Activated naive CD4-positive, alpha-beta T cell treated with anti-CD3 and anti-CD28 coated beads for 36 hours (primary cell): ENCODE measurements at regions not wholly inside any gene's neighbourhood (a gene's known extent, or its start where the extent isn't known, plus 50 kb on each side); places are given as distances from the start of the nearest gene placed in this dataset.

ENCODE experiments used
- CTCF ChIA-PET: fragments of 350-600 bp; sonication (Branson Sonifier 250); formaldehyde crosslinking; loops from one replicate; lab custom pipeline; 2021; ENCODE audit warnings: antibody characterized with exemption; lab: Charles Lee
- DNase-seq: peaks from one replicate; pipeline ENCODE4 v3.0.0-alpha.2; 2020
- H3K27ac Mint-ChIP-seq: one replicate; pipeline ENCODE4 v1.8.0; 2021; ENCODE audit warnings: mild to moderate bottlenecking, mixed read lengths
- H3K27me3 Mint-ChIP-seq: one replicate; pipeline ENCODE4 v1.8.0; 2021; ENCODE audit warnings: low read depth, mixed read lengths
- H3K36me3 Mint-ChIP-seq: one replicate; pipeline ENCODE4 v1.8.0; 2021; ENCODE audit warnings: low read depth, mixed read lengths
- H3K4me1 Mint-ChIP-seq: one replicate; pipeline ENCODE4 v1.8.0; 2021; ENCODE audit warnings: low read depth, mixed read lengths
- H3K4me3 Mint-ChIP-seq: one replicate; pipeline ENCODE4 v1.8.0; 2021; ENCODE audit warnings: mild to moderate bottlenecking, moderate library complexity, mixed read lengths
- H3K9me3 Mint-ChIP-seq: one replicate; pipeline ENCODE4 v1.8.0; 2021; ENCODE audit warnings: mixed read lengths
- intact Hi-C: fragments of 100-400 bp; cut with micrococcal nuclease; formaldehyde crosslinking; loops from one replicate; pipeline ENCODE4 v1.15.1; 2023

- peaks cover 2% of the 10 kb centered on the region for H3K9me3 Mint-ChIP-seq
- H3K27ac Mint-ChIP-seq: no peak overlapping the region
- H3K4me1 Mint-ChIP-seq: no peaks in the 10 kb centered on the region
- DNase-seq: no peak
- H3K27me3 Mint-ChIP-seq: no peaks in the 10 kb centered on the region
- no peak overlapping the region for H3K4me3 Mint-ChIP-seq
- intact Hi-C loops: no loop called here
- H3K36me3 Mint-ChIP-seq: no peaks in the 10 kb centered on the region
- CTCF ChIA-PET: no interaction called here
Measured at GRCh38 chr14:87432698-87433097, 560.3 kb downstream of the GALC start.

DNA sequence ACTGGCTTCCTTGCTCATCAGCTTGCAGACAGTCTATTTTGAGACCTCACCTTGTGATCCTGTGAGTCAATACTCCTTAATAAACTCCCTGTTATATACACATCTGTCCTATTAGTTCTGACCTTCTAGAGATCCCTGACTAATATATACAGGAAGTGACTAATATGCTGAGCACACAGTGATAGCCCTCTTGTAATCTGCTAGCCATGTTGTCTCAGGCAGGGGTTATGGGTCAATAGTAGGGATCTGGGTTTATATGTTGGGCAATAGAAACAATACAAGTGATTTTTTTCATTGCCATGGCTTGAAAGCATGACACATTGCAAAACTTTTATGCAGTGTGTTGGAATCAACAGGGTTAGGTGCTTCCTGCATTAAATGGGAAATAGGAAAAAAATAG is 562.2 kb downstream of the GALC start:
- peaks cover 6% of the 10 kb centered on the region for H3K9me3 Mint-ChIP-seq
- no peaks in the 10 kb centered on the region for H3K36me3 Mint-ChIP-seq
- no peaks in the 10 kb centered on the region for H3K4me1 Mint-ChIP-seq
- no peaks in the 10 kb centered on the region for H3K27me3 Mint-ChIP-seq
- no peak overlapping the region for H3K4me3 Mint-ChIP-seq
- CTCF ChIA-PET: no interaction called here
- no peak overlapping the region for H3K27ac Mint-ChIP-seq
- no peak for DNase-seq
- intact Hi-C loops: no loop called here

DNA sequence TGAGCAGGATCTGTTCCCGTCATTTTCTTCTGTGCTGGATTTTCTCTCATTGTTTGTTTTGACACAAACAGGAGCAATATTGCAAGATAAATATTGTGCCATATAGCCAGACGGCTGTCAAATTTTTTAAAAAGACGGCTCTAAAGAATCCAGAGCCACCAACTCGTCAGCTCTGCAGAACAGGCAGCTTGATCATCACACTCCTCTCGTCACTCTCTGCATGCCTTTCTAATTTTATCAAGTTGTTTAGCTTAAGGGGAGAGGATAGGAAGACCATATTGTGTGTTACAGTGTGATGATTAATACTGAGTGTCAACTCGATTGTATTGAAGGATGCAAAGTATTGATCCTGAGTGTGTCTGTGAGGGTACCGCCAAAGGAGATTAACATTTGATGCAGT is 562.8 kb downstream of the GALC start:
- intact Hi-C loops: no loop called here
- Mint-ChIP-seq H3K9me3 (peaks cover 9% of the 10 kb centered on the region), H3K4me3 (no peak overlapping the region), H3K36me3 (no peaks in the 10 kb centered on the region), H3K27ac (no peak overlapping the region), H3K4me1 (no peaks in the 10 kb centered on the region), H3K27me3 (no peaks in the 10 kb centered on the region)
- no peak for DNase-seq
- CTCF ChIA-PET: no interaction called here

GRCh38 chr14:87419925-87420324 is 573.1 kb downstream of the GALC start:
- no peaks in the 10 kb centered on the region for H3K4me1 Mint-ChIP-seq
- no peaks in the 10 kb centered on the region for H3K36me3 Mint-ChIP-seq
- CTCF ChIA-PET: no interaction called here
- no peak for DNase-seq
- H3K4me3 Mint-ChIP-seq: no peak overlapping the region
- no peaks in the 10 kb centered on the region for H3K27me3 Mint-ChIP-seq
- no peak overlapping the region for H3K27ac Mint-ChIP-seq
- intact Hi-C loops: no loop called here
- H3K9me3 Mint-ChIP-seq: peaks cover 12% of the 10 kb centered on the region

DNA sequence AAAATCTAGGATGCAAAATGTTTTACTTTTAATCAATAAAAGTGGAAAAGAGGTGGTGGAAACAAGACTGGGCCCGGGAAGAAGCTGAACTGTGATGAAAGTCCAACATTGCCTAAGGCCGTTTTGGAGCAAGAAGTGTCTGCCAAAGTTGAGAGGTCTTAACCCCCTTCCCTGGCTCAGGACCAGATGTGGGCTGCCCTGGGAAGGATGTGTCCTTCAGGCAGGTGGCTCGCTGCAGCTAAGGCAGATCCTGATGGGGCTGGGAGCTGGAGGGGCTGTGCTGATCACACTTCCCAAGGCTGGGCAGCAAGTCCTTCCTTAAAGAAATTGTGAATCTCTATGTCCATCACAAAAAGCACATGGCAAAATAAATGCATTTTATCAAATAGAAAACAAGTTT is 581.6 kb downstream of the GALC start:
- DNase-seq: no peak
- no peaks in the 10 kb centered on the region for H3K36me3 Mint-ChIP-seq
- intact Hi-C loops: no loop called here
- H3K4me3 Mint-ChIP-seq: no peak overlapping the region
- H3K27me3 Mint-ChIP-seq: no peaks in the 10 kb centered on the region
- H3K27ac Mint-ChIP-seq: no peak overlapping the region
- no peaks in the 10 kb centered on the region for H3K4me1 Mint-ChIP-seq
- H3K9me3 Mint-ChIP-seq: peaks cover 4% of the 10 kb centered on the region
- CTCF ChIA-PET: no interaction called here

GRCh38 chr14:87409393-87409792 is 583.6 kb downstream of the GALC start:
- Mint-ChIP-seq H3K9me3 (peaks cover 2% of the 10 kb centered on the region), H3K27me3 (no peaks in the 10 kb centered on the region), H3K27ac (no peak overlapping the region), H3K4me1 (no peaks in the 10 kb centered on the region), H3K4me3 (no peak overlapping the region), H3K36me3 (no peaks in the 10 kb centered on the region)
- no peak for DNase-seq
- CTCF ChIA-PET: interaction anchor here (0.6 kb wide), 1 partner anchor 92 kb away, joined by 3 read pairs; no protein-coding TSS in a partner anchor
- intact Hi-C loops: no loop called here

- H3K27ac Mint-ChIP-seq: no peak overlapping the region
- H3K9me3 Mint-ChIP-seq: peaks cover 2% of the 10 kb centered on the region
- CTCF ChIA-PET: no interaction called here
- H3K4me3 Mint-ChIP-seq: no peak overlapping the region
- H3K27me3 Mint-ChIP-seq: no peaks in the 10 kb centered on the region
- intact Hi-C loops: no loop called here
- DNase-seq: no peak
- no peaks in the 10 kb centered on the region for H3K4me1 Mint-ChIP-seq
- H3K36me3 Mint-ChIP-seq: no peaks in the 10 kb centered on the region
Measured at GRCh38 chr14:87407344-87407743, 585.6 kb downstream of the GALC start.

GRCh38 chr14:87405563-87405962 is 587.4 kb downstream of the GALC start:
- peaks cover 2% of the 10 kb centered on the region for H3K9me3 Mint-ChIP-seq
- no peak overlapping the region for H3K27ac Mint-ChIP-seq
- CTCF ChIA-PET: no interaction called here

DNA sequence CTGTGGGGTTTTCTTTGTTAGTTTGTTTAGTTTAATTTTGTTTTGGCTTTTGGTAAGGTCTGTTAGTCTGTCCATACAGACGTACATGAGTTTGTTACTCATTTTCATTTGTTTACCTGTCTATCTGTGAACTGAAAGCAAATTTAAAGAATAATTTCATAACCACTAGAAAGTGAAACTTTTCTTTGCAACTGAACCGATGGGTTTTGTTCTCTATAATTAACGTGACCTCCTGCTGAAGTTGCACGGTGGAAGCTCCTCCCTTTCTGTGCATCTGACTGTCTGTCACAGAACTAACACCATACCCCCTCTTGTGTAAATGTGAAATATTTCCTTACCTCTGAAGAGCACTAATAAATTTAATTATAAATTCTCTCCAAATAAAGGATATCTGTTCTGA is 595.5 kb downstream of the GALC start:
- Mint-ChIP-seq H3K27me3 (no peaks in the 10 kb centered on the region), H3K9me3 (no peaks in the 10 kb centered on the region), H3K4me3 (no peak overlapping the region), H3K27ac (no peak overlapping the region), H3K4me1 (no peaks in the 10 kb centered on the region), H3K36me3 (no peaks in the 10 kb centered on the region)
- intact Hi-C loops: no loop called here
- DNase-seq: no peak
- CTCF ChIA-PET: no interaction called here

More at GRCh38 chr14:87405563-87405962, 587.4 kb downstream of the GALC start:
- no peaks in the 10 kb centered on the region for H3K27me3 Mint-ChIP-seq
- intact Hi-C loops: no loop called here
- no peaks in the 10 kb centered on the region for H3K36me3 Mint-ChIP-seq
- no peak for DNase-seq
- H3K4me3 Mint-ChIP-seq: no peak overlapping the region
- H3K4me1 Mint-ChIP-seq: no peaks in the 10 kb centered on the region

- no peak overlapping the region for H3K27ac Mint-ChIP-seq
- intact Hi-C loops: no loop called here
- DNase-seq: no peak
- H3K36me3 Mint-ChIP-seq: no peaks in the 10 kb centered on the region
- H3K4me1 Mint-ChIP-seq: no peaks in the 10 kb centered on the region
- H3K27me3 Mint-ChIP-seq: no peaks in the 10 kb centered on the region
- no peaks in the 10 kb centered on the region for H3K9me3 Mint-ChIP-seq
- CTCF ChIA-PET: no interaction called here
- no peak overlapping the region for H3K4me3 Mint-ChIP-seq
Measured at GRCh38 chr14:87391066-87391465, 601.9 kb downstream of the GALC start.

DNA sequence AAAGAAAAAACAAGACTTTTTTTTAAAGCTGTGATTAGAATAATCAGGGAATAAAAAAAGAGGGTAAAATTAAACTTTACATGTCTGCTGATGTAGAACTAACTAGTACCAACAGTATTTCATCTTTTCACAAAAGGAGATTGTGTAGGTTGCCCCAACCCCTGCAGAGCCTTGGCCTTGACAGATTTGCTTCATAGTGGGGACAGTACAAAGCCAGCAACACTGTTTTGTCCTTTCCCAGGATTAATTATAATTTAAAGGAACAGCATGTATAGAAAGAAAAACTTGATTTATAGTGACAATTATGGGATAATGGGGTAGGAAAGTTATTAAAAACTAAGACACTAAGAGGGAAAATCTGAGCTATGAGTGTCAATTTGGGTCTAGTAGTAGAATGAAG is 604.0 kb downstream of the GALC start:
- no peaks in the 10 kb centered on the region for H3K9me3 Mint-ChIP-seq
- no peak overlapping the region for H3K4me3 Mint-ChIP-seq
- DNase-seq: no peak
- H3K36me3 Mint-ChIP-seq: no peaks in the 10 kb centered on the region
- intact Hi-C loops: no loop called here
- CTCF ChIA-PET: no interaction called here
- no peaks in the 10 kb centered on the region for H3K27me3 Mint-ChIP-seq
- no peak overlapping the region for H3K27ac Mint-ChIP-seq
- H3K4me1 Mint-ChIP-seq: no peaks in the 10 kb centered on the region

- Mint-ChIP-seq H3K4me3 (no peak overlapping the region), H3K27ac (no peak overlapping the region)
Measured at GRCh38 chr14:87387806-87388205, 605.2 kb downstream of the GALC start.

GRCh38 chr14:87386524-87386923 is 606.5 kb downstream of the GALC start:
- Mint-ChIP-seq H3K4me1 (no peaks in the 10 kb centered on the region), H3K9me3 (peaks cover 7% of the 10 kb centered on the region), H3K36me3 (no peaks in the 10 kb centered on the region), H3K4me3 (no peak overlapping the region), H3K27me3 (no peaks in the 10 kb centered on the region), H3K27ac (no peak overlapping the region)
- CTCF ChIA-PET: no interaction called here
- no peak for DNase-seq
- intact Hi-C loops: no loop called here

More at GRCh38 chr14:87387806-87388205, 605.2 kb downstream of the GALC start:
- H3K36me3 Mint-ChIP-seq: no peaks in the 10 kb centered on the region
- H3K27me3 Mint-ChIP-seq: no peaks in the 10 kb centered on the region
- CTCF ChIA-PET: no interaction called here
- no peaks in the 10 kb centered on the region for H3K4me1 Mint-ChIP-seq
- peaks cover 4% of the 10 kb centered on the region for H3K9me3 Mint-ChIP-seq
- no peak for DNase-seq
- intact Hi-C loops: no loop called here

- intact Hi-C loops: no loop called here
- CTCF ChIA-PET: no interaction called here
- Mint-ChIP-seq H3K4me1 (no peaks in the 10 kb centered on the region), H3K27me3 (no peaks in the 10 kb centered on the region), H3K9me3 (peaks cover 7% of the 10 kb centered on the region), H3K27ac (no peak overlapping the region), H3K4me3 (no peak overlapping the region), H3K36me3 (no peaks in the 10 kb centered on the region)
- DNase-seq: no peak
Measured at GRCh38 chr14:87380054-87380453, 612.9 kb downstream of the GALC start.
